NK-92 (cell line): ENCODE measurements at regions not wholly inside any gene's neighbourhood (a gene's known extent, or its start where the extent isn't known, plus 50 kb on each side); places are given as distances from the start of the nearest gene placed in this dataset.
"Not testable (repeated sequence)": the region's sequence is repeated elsewhere in the genome, so short reads cannot be mapped to it uniquely, and the experiment has no call there.

ENCODE experiments used
- DNase-seq: peaks from one replicate; lab custom pipeline; 2025; ENCODE audit not compliant: unreplicated experiment; lab: John Stamatoyannopoulos, UW

GRCh38 chr12:75685617-75686225 lies 174.3 kb upstream of the KRR1 start:
- no peak for DNase-seq

GRCh38 chr12:75684678-75685616 lies 173.5 kb upstream of the KRR1 start:
- DNase-seq: no peak

GRCh38 chr12:75683995-75684586 lies 172.7 kb upstream of the KRR1 start:
- not testable (repeated sequence) for DNase-seq

DNA sequence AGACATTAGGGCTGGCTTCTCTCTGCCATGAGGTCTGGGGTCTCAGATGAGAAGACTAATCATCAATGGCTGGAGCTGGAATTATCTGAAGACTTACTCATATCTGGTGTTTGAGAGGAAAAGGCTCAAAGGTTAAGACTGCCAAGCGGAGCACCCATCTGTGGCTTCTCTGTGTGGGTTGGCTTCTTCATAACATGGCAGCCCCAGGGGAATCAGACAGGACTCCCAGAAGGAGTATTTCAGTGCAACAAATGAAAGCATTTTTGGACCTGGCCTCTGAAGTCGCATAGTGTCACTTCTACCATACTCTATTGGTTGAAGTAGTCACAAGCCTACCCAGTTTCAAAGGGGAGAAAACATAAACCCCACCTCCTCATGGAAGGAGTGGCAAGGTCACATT lies 171.8 kb upstream of the KRR1 start:
- DNase-seq: no peak

DNA sequence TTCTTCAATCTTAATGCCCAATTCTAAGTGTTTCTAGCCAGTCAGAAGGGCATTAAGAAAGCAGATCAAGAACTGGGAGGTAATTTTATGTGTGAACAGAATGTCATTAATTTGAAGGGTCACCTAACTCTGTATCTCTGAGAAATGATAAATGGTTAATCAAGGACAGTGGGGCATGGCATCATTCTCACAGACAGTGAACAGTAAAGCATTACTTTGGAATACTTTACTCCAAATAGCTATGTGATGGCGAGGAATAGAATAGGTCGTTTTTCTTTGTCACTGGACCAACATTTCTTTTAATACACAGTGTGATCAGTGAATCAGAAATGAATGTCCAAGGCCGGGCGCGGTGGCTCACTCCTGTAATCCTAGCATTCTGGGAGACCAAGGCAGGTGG lies 166.1 kb upstream of the KRR1 start:
- no peak for DNase-seq

DNA sequence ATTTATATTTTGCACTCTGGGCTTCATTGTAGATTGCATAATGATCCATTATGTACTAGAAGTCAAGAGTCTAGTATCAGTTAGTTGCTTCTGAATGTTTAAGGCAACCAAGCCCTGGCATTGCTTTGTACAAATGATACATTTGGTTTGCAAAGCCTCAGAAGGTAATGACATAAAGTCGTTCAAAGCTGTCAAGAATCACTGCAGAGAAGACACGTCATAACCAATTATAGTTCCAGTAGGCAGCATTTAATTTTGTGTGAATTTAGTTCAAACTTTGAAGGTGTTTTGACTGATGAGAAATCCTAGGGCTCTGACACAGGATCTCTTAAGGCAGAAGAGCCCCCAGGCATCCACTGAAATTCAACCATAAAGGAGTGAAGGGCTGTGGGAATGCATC lies 163.0 kb upstream of the KRR1 start:
- no peak for DNase-seq

DNA sequence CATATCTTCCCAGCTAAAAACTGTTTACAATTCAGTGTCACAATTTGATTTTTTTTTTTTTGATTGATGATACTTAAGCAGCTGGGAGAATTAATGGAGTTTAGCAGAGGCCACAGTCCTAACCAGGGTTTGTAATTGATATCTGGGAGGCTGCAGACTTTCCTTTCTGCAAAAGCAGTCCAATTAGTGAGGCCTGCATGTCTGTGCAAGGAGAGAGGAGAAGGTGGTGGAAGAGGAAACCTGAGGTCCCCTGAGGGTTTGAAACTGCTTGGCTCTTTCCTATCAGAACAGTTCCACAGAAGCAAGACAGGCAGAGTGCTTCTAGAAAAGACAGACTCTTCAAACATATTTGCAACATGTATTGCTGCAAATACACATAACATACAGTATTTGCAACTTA lies 160.8 kb upstream of the KRR1 start:
- no peak for DNase-seq

DNA sequence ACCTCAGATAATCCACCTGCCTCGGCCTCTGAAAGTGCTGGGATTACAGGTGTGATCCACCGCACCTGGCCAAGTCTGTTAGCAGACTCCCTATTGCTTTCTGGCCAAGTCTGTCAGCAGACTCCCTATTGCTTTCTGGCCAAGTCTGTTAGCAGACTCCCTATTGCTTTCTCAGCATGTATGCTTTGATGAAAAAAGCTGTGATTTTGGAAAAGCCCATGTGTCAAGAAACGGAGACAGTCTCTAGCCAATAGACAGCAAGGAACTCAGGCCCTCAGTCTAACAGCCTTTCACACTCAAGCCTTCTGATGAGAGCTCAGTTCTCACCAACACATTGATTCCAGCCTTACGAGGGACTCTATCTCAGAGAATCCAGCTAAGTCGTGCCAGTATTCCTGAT lies 158.8 kb upstream of the KRR1 start:
- no peak for DNase-seq

DNA sequence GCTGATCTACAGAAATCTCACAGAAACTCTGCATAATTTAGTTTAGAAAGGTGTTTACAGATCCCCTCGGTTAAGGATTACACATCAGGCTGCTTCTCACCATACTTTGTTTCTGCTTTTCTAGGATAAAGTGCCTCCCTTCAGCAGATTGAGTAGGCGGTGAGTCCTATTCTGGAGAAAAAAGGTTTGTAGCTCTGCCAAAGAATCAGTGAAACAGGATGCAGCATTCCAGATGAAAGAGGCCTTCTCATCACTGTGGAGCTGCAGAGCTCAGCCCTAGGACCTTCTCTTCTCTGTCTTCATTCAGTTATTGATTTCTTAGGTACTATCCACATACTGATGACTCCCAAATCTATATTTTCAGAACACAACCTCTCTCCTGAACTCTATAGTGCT lies 155.5 kb upstream of the KRR1 start:
- no peak for DNase-seq

GRCh38 chr12:75666126-75666938 lies 154.9 kb upstream of the KRR1 start:
- no peak for DNase-seq

DNA sequence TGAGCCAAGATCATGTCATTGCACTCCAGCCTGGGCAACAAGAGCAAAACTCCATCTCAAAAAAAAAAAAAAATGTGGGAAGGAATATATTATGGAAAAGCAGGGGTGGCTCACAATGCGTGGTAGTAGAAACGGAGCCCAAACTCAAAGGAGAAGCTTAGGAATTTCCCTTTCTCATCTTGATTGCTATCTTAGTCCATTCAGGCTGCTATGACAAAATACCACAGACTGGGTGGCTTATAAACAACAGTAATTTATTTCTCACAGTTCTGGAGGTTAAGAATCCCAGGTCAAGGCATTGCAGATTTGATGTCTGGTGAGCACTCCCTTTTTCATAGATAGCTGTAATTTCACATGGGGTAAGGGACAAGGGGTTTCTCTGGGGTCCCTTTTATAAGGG lies 153.8 kb upstream of the KRR1 start:
- DNase-seq: no peak

- DNase-seq: no peak
Measured at GRCh38 chr12:75662511-75663159, 151.2 kb upstream of the KRR1 start.

DNA sequence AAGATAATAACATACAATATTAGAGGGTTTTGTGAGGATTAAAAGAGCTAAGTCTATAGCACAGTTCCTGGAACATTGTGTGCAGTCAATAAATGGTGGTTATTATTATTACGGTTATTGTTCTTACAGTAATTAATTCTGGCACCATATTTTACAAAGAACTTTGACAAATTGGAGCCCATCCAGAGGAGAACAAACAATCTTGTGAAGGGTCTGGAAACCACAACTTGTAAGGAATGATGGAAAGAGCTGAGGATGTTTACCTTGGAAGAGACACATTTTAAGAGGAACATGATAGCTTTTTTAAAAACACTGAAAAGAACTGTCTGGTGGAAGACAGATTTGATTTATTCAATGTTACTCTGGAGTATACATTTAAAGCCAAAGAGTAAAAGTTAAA lies 150.5 kb upstream of the KRR1 start:
- DNase-seq: no peak

GRCh38 chr12:75660805-75661404 lies 149.5 kb upstream of the KRR1 start:
- no peak for DNase-seq

- no peak for DNase-seq
Measured at GRCh38 chr12:75660107-75660530, 148.7 kb upstream of the KRR1 start.

DNA sequence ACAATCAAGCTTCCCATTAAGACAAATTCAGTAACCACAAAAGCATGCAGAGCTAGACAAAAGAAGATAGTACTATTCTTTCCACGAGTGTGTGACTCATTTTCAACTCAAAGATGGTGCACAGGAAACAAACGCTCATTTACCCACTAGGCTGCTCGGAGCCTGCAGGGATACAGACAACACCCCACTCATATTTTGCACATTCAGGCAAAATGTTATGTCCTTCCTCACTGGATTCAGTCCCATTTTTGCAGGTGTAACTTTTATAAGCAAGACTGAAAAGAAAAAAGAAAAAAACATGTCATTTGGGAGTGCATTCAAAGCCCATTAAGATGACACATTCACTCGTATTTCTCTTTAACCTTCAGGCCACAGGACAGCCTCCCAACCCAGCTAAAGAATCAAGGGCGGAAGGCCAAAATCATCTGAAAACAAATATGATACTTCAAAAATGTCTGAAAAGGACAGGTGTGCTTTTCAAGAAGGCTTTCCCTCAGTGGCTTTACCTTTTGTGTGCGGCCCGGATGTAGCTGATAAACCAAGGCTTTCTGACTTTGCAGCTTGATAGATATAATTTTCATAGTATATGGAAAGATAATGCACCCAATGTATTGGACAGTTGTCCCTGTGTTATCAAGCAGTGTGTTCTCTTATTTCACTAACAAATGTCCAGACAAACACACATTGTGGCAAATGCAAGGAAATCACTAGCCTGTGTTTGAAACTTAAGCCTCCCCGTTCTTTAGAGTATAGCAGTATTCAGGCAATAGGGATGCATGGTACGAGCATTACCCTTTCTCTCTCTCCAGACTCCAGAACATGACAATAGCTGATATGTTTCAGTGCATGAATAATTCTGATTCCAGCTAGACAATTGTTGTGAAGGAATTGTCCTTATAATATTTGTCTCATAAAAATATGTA lies 147.8 kb upstream of the KRR1 start:
- no peak for DNase-seq

DNA sequence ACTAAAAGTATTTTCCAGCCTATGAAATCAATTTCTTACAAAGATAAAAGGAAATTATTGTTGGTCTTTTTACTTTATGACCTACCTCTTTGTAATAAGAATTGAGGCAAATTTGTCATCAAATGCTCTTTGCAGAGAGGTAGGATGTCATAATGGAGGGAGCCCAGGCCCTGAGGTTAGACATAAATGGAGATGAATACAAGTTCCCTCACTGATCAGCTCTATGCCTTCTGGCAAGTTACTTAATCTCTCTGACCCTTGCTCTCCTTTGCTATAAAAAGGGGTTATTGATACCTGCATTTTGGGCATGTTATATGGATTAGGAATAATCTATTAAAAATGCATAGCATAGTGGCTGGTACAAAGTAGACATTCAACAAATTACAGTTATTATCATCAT lies 146.9 kb upstream of the KRR1 start:
- no peak for DNase-seq

DNA sequence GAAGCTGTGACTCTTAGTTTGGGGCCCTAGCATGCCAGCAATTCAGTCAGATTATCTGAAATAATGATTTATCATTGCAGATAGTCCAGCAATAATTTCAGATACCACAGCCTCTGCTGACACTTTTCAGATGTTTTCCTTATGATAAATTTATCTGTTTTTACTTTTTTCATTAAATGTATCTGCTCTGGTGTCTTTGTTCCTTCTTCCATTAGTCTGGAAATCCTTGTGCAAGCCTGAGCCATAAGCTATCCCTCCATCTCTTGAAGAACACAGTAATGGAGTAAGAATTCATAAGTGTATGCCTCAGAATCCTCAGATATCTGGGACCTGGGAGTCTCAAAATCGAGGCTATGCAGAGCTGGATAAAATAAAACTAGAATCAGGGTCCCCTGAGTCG lies 146.4 kb upstream of the KRR1 start:
- DNase-seq: no peak

- not testable (repeated sequence) for DNase-seq
Measured at GRCh38 chr12:75657354-75657753, 145.9 kb upstream of the KRR1 start.
